ENCODE measurements at regions not wholly inside any gene's neighbourhood (a gene's known extent, or its start where the extent isn't known, plus 50 kb on each side); places are given as distances from the start of the nearest gene placed in this dataset.
A peak's percentile ranks its signal among the peaks of the same experiment; 100 is the strongest.
"Not testable (repeated sequence)": the region's sequence is repeated elsewhere in the genome, so short reads cannot be mapped to it uniquely, and the experiment has no call there.

GRCh38 chr3:182344026-182344425 lies 449.3 kb upstream of the ATP11B start:
- not testable (repeated sequence) for DNase-seq

GRCh38 chr3:182349051-182349450 lies 444.3 kb upstream of the ATP11B start:
- no peaks in the 10 kb centered on the region for H3K4me1 ChIP-seq (ENCODE audit: control insufficient read depth, insufficient read depth, low read length)
- no peaks in the 10 kb centered on the region for H3K9me3 ChIP-seq (ENCODE audit: control insufficient read depth, low read length)
- 49% methylated on average over 2 of the region's 2 CpGs for WGBS
- H3K4me3 ChIP-seq (ENCODE audit: low read length) = no peak overlapping the region
- no peak overlapping the region for H3K27ac ChIP-seq (ENCODE audit: low read length)
- H3K27me3 ChIP-seq (ENCODE audit: control insufficient read depth, insufficient read depth) = no peaks in the 10 kb centered on the region
- no peak for ATAC-seq
- intact Hi-C loops (cut with DNase I) = no loop called here
- DNase-seq = no peak

More at GRCh38 chr3:182344026-182344425, 449.3 kb upstream of the ATP11B start:
- H3K4me1 ChIP-seq (ENCODE audit: control insufficient read depth, insufficient read depth, low read length); H3K4me3 ChIP-seq (ENCODE audit: low read length); H3K27me3 ChIP-seq (ENCODE audit: control insufficient read depth, insufficient read depth); ATAC-seq; H3K9me3 ChIP-seq (ENCODE audit: control insufficient read depth, low read length); H3K27ac ChIP-seq (ENCODE audit: low read length); intact Hi-C loops (cut with DNase I): not testable (repeated sequence)

DNA sequence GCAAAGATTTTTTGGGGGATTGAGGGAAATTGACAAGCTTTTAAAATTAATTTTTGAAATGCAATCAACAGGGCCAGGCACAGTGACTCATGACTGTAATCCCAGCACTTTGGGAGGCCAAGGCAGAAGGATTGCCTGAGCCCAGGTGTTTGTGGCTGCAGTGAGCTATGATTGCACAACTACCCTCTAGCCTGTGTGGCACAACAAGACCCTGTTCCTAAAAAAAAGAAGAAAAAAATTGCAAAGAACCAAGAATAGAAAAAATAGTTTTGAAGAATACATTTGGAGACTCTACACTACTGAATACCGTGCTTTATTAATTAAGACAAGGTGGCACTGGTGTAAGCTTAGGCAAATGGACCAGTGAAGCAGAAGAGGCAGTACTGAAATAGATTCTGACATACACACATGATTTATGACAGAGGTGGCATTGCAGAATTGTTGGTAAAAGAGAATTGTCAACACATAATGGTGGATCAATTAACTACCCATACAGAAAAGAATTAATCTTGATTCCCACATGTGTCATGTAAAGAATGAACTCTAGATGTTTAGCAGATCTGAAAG lies 443.3 kb upstream of the ATP11B start:
- Histone ChIP-seq H3K4me1 (ENCODE audit: control insufficient read depth, insufficient read depth, low read length) (no peaks in the 10 kb centered on the region), H3K27me3 (ENCODE audit: control insufficient read depth, insufficient read depth) (no peaks in the 10 kb centered on the region), H3K4me3 (ENCODE audit: low read length) (no peak overlapping the region), H3K9me3 (ENCODE audit: control insufficient read depth, low read length) (no peaks in the 10 kb centered on the region), H3K27ac (ENCODE audit: low read length) (no peak overlapping the region)
- ATAC-seq (no peak), DNase-seq (no peak)
- WGBS = 71% methylated on average over 1 of the region's 1 CpG
- intact Hi-C loops (cut with DNase I) = no loop called here

GRCh38 chr3:182357928-182358327 lies 435.4 kb upstream of the ATP11B start:
- Histone ChIP-seq H3K27ac (ENCODE audit: low read length) (no peak overlapping the region), H3K4me1 (ENCODE audit: control insufficient read depth, insufficient read depth, low read length) (no peaks in the 10 kb centered on the region), H3K27me3 (ENCODE audit: control insufficient read depth, insufficient read depth) (no peaks in the 10 kb centered on the region), H3K4me3 (ENCODE audit: low read length) (no peak overlapping the region), H3K9me3 (ENCODE audit: control insufficient read depth, low read length) (no peaks in the 10 kb centered on the region)
- intact Hi-C loops (cut with DNase I) = no loop called here
- WGBS = 59% methylated on average over 1 of the region's 1 CpG
- ATAC-seq (no peak), DNase-seq (no peak)

DNA sequence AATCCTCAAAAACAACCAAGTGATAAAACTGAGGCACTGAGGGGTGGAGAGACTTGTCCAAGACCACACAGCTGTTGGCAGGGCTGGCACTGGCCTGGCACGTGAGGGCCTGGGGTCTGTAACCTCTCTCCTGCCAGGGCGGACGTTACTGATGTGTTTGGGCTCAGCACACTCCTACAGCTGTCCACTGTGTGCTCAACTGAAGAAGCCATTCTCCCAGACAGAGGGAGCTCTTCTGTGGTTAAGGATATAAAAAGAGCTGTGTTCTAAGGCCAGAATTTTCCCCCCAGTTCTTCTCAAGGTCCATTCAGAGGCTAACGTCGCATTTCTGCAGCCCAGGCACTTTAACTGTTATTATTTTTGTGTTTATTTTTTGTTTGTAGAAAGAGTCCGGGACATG lies 429.0 kb upstream of the ATP11B start:
- intact Hi-C loops (cut with DNase I) = no loop called here
- Histone ChIP-seq H3K4me3 (ENCODE audit: low read length) (no peak overlapping the region), H3K4me1 (ENCODE audit: control insufficient read depth, insufficient read depth, low read length) (no peaks in the 10 kb centered on the region), H3K9me3 (ENCODE audit: control insufficient read depth, low read length) (no peaks in the 10 kb centered on the region), H3K27me3 (ENCODE audit: control insufficient read depth, insufficient read depth) (no peaks in the 10 kb centered on the region), H3K27ac (ENCODE audit: low read length) (no peak overlapping the region)
- DNase-seq (no peak), ATAC-seq (no peak)
- 62% methylated on average over 6 of the region's 6 CpGs for WGBS

DNA sequence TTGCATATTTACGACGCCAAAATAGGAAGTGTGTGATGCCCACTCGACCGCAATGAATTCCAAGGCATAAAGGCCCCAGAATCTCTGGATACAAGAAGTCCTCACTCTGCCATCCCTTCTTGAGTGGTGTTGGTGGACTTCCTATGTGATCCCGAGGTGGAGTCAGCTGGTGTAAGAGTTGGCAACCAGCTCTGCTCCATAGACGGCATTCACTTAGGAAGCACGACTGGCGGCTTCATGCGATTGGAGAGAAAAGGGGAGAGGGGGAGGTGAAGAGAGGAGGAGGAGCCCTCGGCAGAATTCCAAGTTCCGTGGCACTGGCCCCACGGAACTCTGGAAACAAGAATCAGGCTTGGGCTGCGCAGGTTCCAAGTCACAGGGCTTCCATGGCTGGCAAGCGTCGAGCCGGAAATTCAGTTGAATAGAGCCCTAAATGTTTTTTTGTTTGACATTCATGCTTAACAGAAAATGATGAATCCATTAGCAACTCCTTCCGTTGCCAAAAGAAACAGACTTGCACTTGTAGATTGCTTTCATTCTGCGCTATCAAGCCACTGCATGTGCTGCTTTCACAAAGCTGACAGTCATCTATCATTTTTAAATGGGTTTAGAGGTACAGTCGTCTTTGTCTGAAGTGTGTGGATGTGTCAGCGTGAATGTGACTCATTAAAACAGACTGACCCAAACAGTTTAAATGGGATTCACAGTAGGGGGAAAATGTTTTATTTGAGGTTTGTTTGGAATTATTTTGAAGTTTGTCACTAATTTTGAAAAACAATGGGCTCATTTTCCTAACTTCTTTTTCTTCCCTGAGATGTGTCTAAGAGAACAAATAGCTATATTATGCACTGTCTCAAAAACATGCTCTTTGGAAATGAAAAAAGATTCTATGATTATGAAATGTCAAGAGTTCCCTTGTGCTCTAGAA lies 428.3 kb upstream of the ATP11B start:
- 58% methylated on average over 20 of the region's 20 CpGs for WGBS
- Histone ChIP-seq H3K27ac (ENCODE audit: low read length) (no peak overlapping the region), H3K9me3 (ENCODE audit: control insufficient read depth, low read length) (no peaks in the 10 kb centered on the region), H3K4me1 (ENCODE audit: control insufficient read depth, insufficient read depth, low read length) (no peaks in the 10 kb centered on the region), H3K27me3 (ENCODE audit: control insufficient read depth, insufficient read depth) (no peaks in the 10 kb centered on the region), H3K4me3 (ENCODE audit: low read length) (no peak overlapping the region)
- ATAC-seq (peak in 1 of 2 donors; percentile 56), DNase-seq (peak; percentile 22 to 43 (median 41))
- intact Hi-C loops (cut with DNase I) = no loop called here

- H3K4me1 ChIP-seq (ENCODE audit: control insufficient read depth, insufficient read depth, low read length) = no peaks in the 10 kb centered on the region
- 70% methylated on average over 2 of the region's 2 CpGs for WGBS
- no peaks in the 10 kb centered on the region for H3K9me3 ChIP-seq (ENCODE audit: control insufficient read depth, low read length)
- no peak overlapping the region for H3K27ac ChIP-seq (ENCODE audit: low read length)
- ATAC-seq (no peak), DNase-seq (no peak)
- intact Hi-C loops (cut with DNase I) = no loop called here
- H3K27me3 ChIP-seq (ENCODE audit: control insufficient read depth, insufficient read depth) = no peaks in the 10 kb centered on the region
- no peak overlapping the region for H3K4me3 ChIP-seq (ENCODE audit: low read length)
These were observed 426.6 kb upstream of the ATP11B start for GRCh38 chr3:182366746-182367145.

- Histone ChIP-seq H3K27ac (ENCODE audit: low read length) (no peak overlapping the region), H3K4me3 (ENCODE audit: low read length) (no peak overlapping the region), H3K9me3 (ENCODE audit: control insufficient read depth, low read length) (no peaks in the 10 kb centered on the region), H3K27me3 (ENCODE audit: control insufficient read depth, insufficient read depth) (no peaks in the 10 kb centered on the region), H3K4me1 (ENCODE audit: control insufficient read depth, insufficient read depth, low read length) (no peaks in the 10 kb centered on the region)
- no peak for ATAC-seq
- 93% methylated on average over 1 of the region's 1 CpG for WGBS
- intact Hi-C loops (cut with DNase I) = no loop called here
- DNase-seq = no peak
These were observed 423.4 kb upstream of the ATP11B start for GRCh38 chr3:182369861-182370260.

DNA sequence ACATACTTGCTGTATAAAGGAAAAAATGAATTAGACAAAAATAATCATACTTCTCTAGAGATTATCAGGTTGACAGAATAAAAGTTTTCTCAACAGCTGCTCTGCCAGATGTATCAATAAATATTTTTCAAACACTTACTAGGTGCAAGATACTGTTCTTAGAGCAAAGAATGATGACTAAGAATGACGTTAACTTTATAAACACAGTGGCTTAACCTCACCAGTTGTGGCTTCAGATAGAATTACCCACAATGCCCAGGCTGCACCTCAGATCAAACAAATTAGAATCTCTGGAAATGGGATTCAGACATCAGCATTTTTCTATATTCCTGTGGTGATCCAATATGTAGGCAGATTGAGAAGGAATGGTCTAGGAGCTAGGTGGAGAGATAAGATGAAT lies 422.4 kb upstream of the ATP11B start:
- Histone ChIP-seq H3K27ac (ENCODE audit: low read length) (no peak overlapping the region), H3K9me3 (ENCODE audit: control insufficient read depth, low read length) (no peaks in the 10 kb centered on the region), H3K4me1 (ENCODE audit: control insufficient read depth, insufficient read depth, low read length) (no peaks in the 10 kb centered on the region), H3K27me3 (ENCODE audit: control insufficient read depth, insufficient read depth) (no peaks in the 10 kb centered on the region), H3K4me3 (ENCODE audit: low read length) (no peak overlapping the region)
- intact Hi-C loops (cut with DNase I) = no loop called here
- ATAC-seq (no peak), DNase-seq (no peak)
- WGBS = 64% methylated on average over 1 of the region's 1 CpG

GRCh38 chr3:182375916-182376315 lies 417.4 kb upstream of the ATP11B start:
- no peak for ATAC-seq

DNA sequence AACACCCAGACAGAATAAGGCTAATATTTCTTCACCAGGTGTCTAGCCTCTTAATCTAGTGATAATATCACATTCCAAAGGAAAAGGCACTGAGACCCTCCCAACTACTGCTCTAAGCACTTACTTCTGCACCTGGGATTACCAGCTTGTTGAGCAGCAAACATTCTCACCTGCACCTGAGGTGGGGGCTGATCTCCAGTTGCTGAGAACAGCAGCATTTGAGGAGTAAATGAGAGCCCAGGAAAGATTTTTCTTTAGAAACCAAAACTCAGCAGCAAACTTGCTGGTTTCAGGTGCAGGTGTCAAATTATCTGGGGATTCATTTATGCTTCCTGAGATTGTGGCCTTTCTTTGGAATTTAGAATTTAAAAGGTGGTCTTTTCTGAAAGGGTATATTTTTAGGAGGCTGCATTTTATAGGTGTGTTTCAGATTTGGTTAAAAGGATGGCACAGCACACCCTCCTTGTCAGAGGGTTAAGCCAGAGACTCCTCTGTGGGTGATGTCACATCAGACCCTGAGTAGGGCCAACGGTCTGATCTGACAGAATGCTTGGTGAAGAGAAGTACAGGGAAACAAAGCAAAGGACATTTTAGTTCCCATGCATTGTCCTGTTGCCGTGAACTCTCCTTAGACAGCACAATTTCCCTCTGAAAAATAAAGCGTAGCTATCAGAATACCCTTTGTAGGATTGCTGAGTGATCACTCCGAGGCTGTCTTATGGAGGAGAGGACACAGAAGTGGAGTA lies 411.0 kb upstream of the ATP11B start:
- intact Hi-C loops (cut with DNase I) = no loop called here
- no peak for ATAC-seq
- 68% methylated on average over 4 of the region's 4 CpGs for WGBS
- H3K4me3 ChIP-seq (ENCODE audit: low read length) = no peak overlapping the region
- no peak for DNase-seq
- H3K9me3 ChIP-seq (ENCODE audit: control insufficient read depth, low read length) = no peaks in the 10 kb centered on the region
- H3K27me3 ChIP-seq (ENCODE audit: control insufficient read depth, insufficient read depth) = no peaks in the 10 kb centered on the region
- no peaks in the 10 kb centered on the region for H3K4me1 ChIP-seq (ENCODE audit: control insufficient read depth, insufficient read depth, low read length)
- no peak overlapping the region for H3K27ac ChIP-seq (ENCODE audit: low read length)

More at GRCh38 chr3:182375916-182376315, 417.4 kb upstream of the ATP11B start:
- H3K27me3 ChIP-seq (ENCODE audit: control insufficient read depth, insufficient read depth) = no peaks in the 10 kb centered on the region
- H3K9me3 ChIP-seq (ENCODE audit: control insufficient read depth, low read length) = no peaks in the 10 kb centered on the region
- intact Hi-C loops (cut with DNase I) = no loop called here
- no peaks in the 10 kb centered on the region for H3K4me1 ChIP-seq (ENCODE audit: control insufficient read depth, insufficient read depth, low read length)
- 96% methylated on average over 1 of the region's 1 CpG for WGBS
- no peak overlapping the region for H3K4me3 ChIP-seq (ENCODE audit: low read length)
- H3K27ac ChIP-seq (ENCODE audit: low read length) = no peak overlapping the region
- no peak for DNase-seq
